HG03565 (cell line): ENCODE measurements at regions not wholly inside any gene's neighbourhood (a gene's known extent, or its start where the extent isn't known, plus 50 kb on each side); places are given as distances from the start of the nearest gene placed in this dataset.

Experiments used
- ATAC-seq: cut with Tn5 transposase; IDR thresholded peaks from one replicate; pipeline ENCODE4 v1.9.1; 2021; ENCODE audit warnings: mild to moderate bottlenecking, moderate library complexity; ENCODE audit not compliant: unreplicated experiment

GRCh38 chr3:31364711-31365110 lies 168.0 kb upstream of the STT3B start:
- ATAC-seq: no peak

GRCh38 chr3:31367518-31367917 lies 165.2 kb upstream of the STT3B start:
- no peak for ATAC-seq

- ATAC-seq: no peak
Measured at GRCh38 chr3:31369637-31370379, 162.9 kb upstream of the STT3B start.

GRCh38 chr3:31370380-31370666 lies 162.4 kb upstream of the STT3B start:
- no peak for ATAC-seq

GRCh38 chr3:31370681-31371080 lies 162.0 kb upstream of the STT3B start:
- no peak for ATAC-seq

GRCh38 chr3:31371484-31372177 lies 161.1 kb upstream of the STT3B start:
- ATAC-seq: no peak

- no peak for ATAC-seq
Measured at GRCh38 chr3:31373681-31374080, 159.0 kb upstream of the STT3B start.

- ATAC-seq: no peak
Measured at GRCh38 chr3:31377045-31377642, 155.6 kb upstream of the STT3B start.

GRCh38 chr3:31378231-31378630 lies 154.5 kb upstream of the STT3B start:
- no peak for ATAC-seq

GRCh38 chr3:31379598-31379997 lies 153.1 kb upstream of the STT3B start:
- no peak for ATAC-seq

GRCh38 chr3:31382856-31383255 lies 149.9 kb upstream of the STT3B start:
- ATAC-seq: no peak

GRCh38 chr3:31384117-31384516 lies 148.6 kb upstream of the STT3B start:
- ATAC-seq: no peak

- ATAC-seq: no peak
Measured at GRCh38 chr3:31389939-31390338, 142.8 kb upstream of the STT3B start.

GRCh38 chr3:31390466-31390865 lies 142.3 kb upstream of the STT3B start:
- ATAC-seq: no peak

GRCh38 chr3:31391150-31391549 lies 141.6 kb upstream of the STT3B start:
- ATAC-seq: no peak

- ATAC-seq: peak; percentile 46
Measured at GRCh38 chr3:31392568-31392967, 140.2 kb upstream of the STT3B start.

- ATAC-seq: no peak
Measured at GRCh38 chr3:31399271-31399670, 133.5 kb upstream of the STT3B start.

GRCh38 chr3:31402117-31402516 lies 130.6 kb upstream of the STT3B start:
- no peak for ATAC-seq

- ATAC-seq: no peak
Measured at GRCh38 chr3:31403197-31403596, 129.5 kb upstream of the STT3B start.

- ATAC-seq: no peak
Measured at GRCh38 chr3:31404871-31405270, 127.9 kb upstream of the STT3B start.

GRCh38 chr3:31405515-31405914 lies 127.2 kb upstream of the STT3B start:
- ATAC-seq: no peak

- ATAC-seq: no peak
Measured at GRCh38 chr3:31406896-31407295, 125.8 kb upstream of the STT3B start.
